ENCODE measurements at regions not wholly inside any gene's neighbourhood (a gene's known extent, or its start where the extent isn't known, plus 50 kb on each side); places are given as distances from the start of the nearest gene placed in this dataset.
"Not testable (repeated sequence)": the region's sequence is repeated elsewhere in the genome, so short reads cannot be mapped to it uniquely, and the experiment has no call there.

GRCh38 chr2:91988754-91989153 is 2882.5 kb upstream of the TEKT4 start:
- H3K4me2 ChIP-seq (ENCODE audit: insufficient read depth in 1 of 2, low read depth in 2 of 2, low read length in 2 of 2); H2BK15ac ChIP-seq (ENCODE audit: low read length); H3K4ac ChIP-seq (replicated peaks; ENCODE audit: insufficient read length, low read depth, low read length); H3K27ac ChIP-seq (ENCODE audit: low read depth, low read length); H4K5ac ChIP-seq (ENCODE audit: insufficient read length, low read depth, low read length); DNase-seq (ENCODE audit: low read depth in 1 of 2, low spot score in 2 of 2); H2BK20ac ChIP-seq (ENCODE audit: low read length); H4K8ac ChIP-seq (ENCODE audit: extremely low read depth, insufficient read depth, low read length); H3K4me1 ChIP-seq (replicated peaks in 1 of 4; ENCODE audit: control insufficient read depth in 3 of 4, insufficient read depth in 4 of 4, low read length in 3 of 4); H3K4me3 ChIP-seq (ENCODE audit: extremely low read depth in 1 of 4, insufficient read depth in 2 of 4, low read depth in 3 of 4, low read length in 4 of 4); H3K18ac ChIP-seq (ENCODE audit: extremely low read depth, low read length); H3K9ac ChIP-seq (replicated peaks in 1 of 4; ENCODE audit: extremely low read depth in 1 of 4, low read depth in 3 of 4, low read length in 3 of 4); H2BK12ac ChIP-seq (ENCODE audit: low read depth, low read length); POLR2A ChIA-PET (ENCODE audit: partially characterized antibody); H4K20me1 ChIP-seq (replicated peaks in 1 of 2; ENCODE audit: control insufficient read depth in 1 of 2, insufficient read depth in 2 of 2, low read length in 2 of 2); CTCF ChIA-PET (ENCODE audit: partially characterized antibody); H3K79me1 ChIP-seq (ENCODE audit: low read depth, low read length); H2BK5ac ChIP-seq (ENCODE audit: low read depth, low read length); H2BK120ac ChIP-seq (replicated peaks; ENCODE audit: low read depth, low read length); H3K14ac ChIP-seq (ENCODE audit: insufficient read length); H3K56ac ChIP-seq (replicated peaks; ENCODE audit: insufficient read length, low read depth, low read length); H3K23me2 ChIP-seq (ENCODE audit: low read depth, low read length); H3K23ac ChIP-seq (ENCODE audit: insufficient read length); H2AFZ ChIP-seq (ENCODE audit: low read length); H3K36me3 ChIP-seq (ENCODE audit: control insufficient read depth in 2 of 4, insufficient read depth in 4 of 4, low read length in 3 of 4); H3K79me2 ChIP-seq (ENCODE audit: control insufficient read depth in 1 of 2, insufficient read depth in 2 of 2, low read length in 2 of 2); H3K27me3 ChIP-seq (replicated peaks in 1 of 4; ENCODE audit: control insufficient read depth in 3 of 4, extremely low read depth in 1 of 4, insufficient read depth in 3 of 4, low read length in 3 of 4); FAIRE-seq; H2AK5ac ChIP-seq (ENCODE audit: low read depth, low read length); H4K91ac ChIP-seq (replicated peaks; ENCODE audit: insufficient read length, low read length): not testable (repeated sequence)
- peaks cover 16 to 29% of the 10 kb centered on the region in 2 experiments for H3K9me3 ChIP-seq (ENCODE audit: insufficient read depth in 2 of 2, low read depth in 1 of 2, low read length in 1 of 2)

- H4K5ac ChIP-seq (ENCODE audit: insufficient read length, low read depth, low read length); H2BK5ac ChIP-seq (ENCODE audit: low read depth, low read length); POLR2A ChIA-PET (ENCODE audit: partially characterized antibody); CTCF ChIA-PET (ENCODE audit: partially characterized antibody); H2AFZ ChIP-seq (ENCODE audit: low read length); H2BK120ac ChIP-seq (replicated peaks; ENCODE audit: low read depth, low read length); H2BK15ac ChIP-seq (ENCODE audit: low read length); H3K4ac ChIP-seq (replicated peaks; ENCODE audit: insufficient read length, low read depth, low read length); H4K20me1 ChIP-seq (replicated peaks in 1 of 2; ENCODE audit: control insufficient read depth in 1 of 2, insufficient read depth in 2 of 2, low read length in 2 of 2); H3K56ac ChIP-seq (replicated peaks; ENCODE audit: insufficient read length, low read depth, low read length); H3K18ac ChIP-seq (ENCODE audit: extremely low read depth, low read length); H4K8ac ChIP-seq (ENCODE audit: extremely low read depth, insufficient read depth, low read length); H3K23ac ChIP-seq (ENCODE audit: insufficient read length); FAIRE-seq; H3K14ac ChIP-seq (ENCODE audit: insufficient read length); H2AK5ac ChIP-seq (ENCODE audit: low read depth, low read length); H4K91ac ChIP-seq (replicated peaks; ENCODE audit: insufficient read length, low read length); H3K23me2 ChIP-seq (ENCODE audit: low read depth, low read length); DNase-seq (ENCODE audit: low read depth in 1 of 2, low spot score in 2 of 2); H3K79me2 ChIP-seq (ENCODE audit: control insufficient read depth in 1 of 2, insufficient read depth in 2 of 2, low read length in 2 of 2); H3K4me1 ChIP-seq (replicated peaks in 1 of 4; ENCODE audit: control insufficient read depth in 3 of 4, insufficient read depth in 4 of 4, low read length in 3 of 4); H3K4me2 ChIP-seq (ENCODE audit: insufficient read depth in 1 of 2, low read depth in 2 of 2, low read length in 2 of 2); H3K27me3 ChIP-seq (replicated peaks in 1 of 4; ENCODE audit: control insufficient read depth in 3 of 4, extremely low read depth in 1 of 4, insufficient read depth in 3 of 4, low read length in 3 of 4); H2BK20ac ChIP-seq (ENCODE audit: low read length); H3K9ac ChIP-seq (replicated peaks in 1 of 4; ENCODE audit: extremely low read depth in 1 of 4, low read depth in 3 of 4, low read length in 3 of 4); H3K4me3 ChIP-seq (ENCODE audit: extremely low read depth in 1 of 4, insufficient read depth in 2 of 4, low read depth in 3 of 4, low read length in 4 of 4); H3K36me3 ChIP-seq (ENCODE audit: control insufficient read depth in 2 of 4, insufficient read depth in 4 of 4, low read length in 3 of 4); H3K27ac ChIP-seq (ENCODE audit: low read depth, low read length); H2BK12ac ChIP-seq (ENCODE audit: low read depth, low read length); H3K79me1 ChIP-seq (ENCODE audit: low read depth, low read length): not testable (repeated sequence)
- peaks cover 14 to 19% of the 10 kb centered on the region in 2 experiments for H3K9me3 ChIP-seq (ENCODE audit: insufficient read depth in 2 of 2, low read depth in 1 of 2, low read length in 1 of 2)
- 86 to 100% methylated on average over 2 of the region's 2 CpGs for WGBS, 2 experiments (ENCODE audit: extremely low coverage in 1 of 2, insufficient coverage in 1 of 2, insufficient read length in 1 of 2, insufficient replicate concordance in 2 of 2, low coverage in 1 of 2, low lambda C conversion rate in 2 of 2, missing lambda C conversion rate in 1 of 2)
Observed at GRCh38 chr2:91989781-91990180, 2881.4 kb upstream of the TEKT4 start.
